GM12874 (cell line): ENCODE measurements at regions not wholly inside any gene's neighbourhood (a gene's known extent, or its start where the extent isn't known, plus 50 kb on each side); places are given as distances from the start of the nearest gene placed in this dataset.

ENCODE experiments used
- TF ChIP-seq, protein P1 (sequence below): IDR thresholded peaks from 2 replicates; pipeline ENCODE4 v1.5.1; 2011; ENCODE audit warnings: low read depth, mild to moderate bottlenecking, control low read depth, low read length, moderate library complexity; ENCODE audit not compliant: insufficient read depth

- TF ChIP-seq, protein P1, sequence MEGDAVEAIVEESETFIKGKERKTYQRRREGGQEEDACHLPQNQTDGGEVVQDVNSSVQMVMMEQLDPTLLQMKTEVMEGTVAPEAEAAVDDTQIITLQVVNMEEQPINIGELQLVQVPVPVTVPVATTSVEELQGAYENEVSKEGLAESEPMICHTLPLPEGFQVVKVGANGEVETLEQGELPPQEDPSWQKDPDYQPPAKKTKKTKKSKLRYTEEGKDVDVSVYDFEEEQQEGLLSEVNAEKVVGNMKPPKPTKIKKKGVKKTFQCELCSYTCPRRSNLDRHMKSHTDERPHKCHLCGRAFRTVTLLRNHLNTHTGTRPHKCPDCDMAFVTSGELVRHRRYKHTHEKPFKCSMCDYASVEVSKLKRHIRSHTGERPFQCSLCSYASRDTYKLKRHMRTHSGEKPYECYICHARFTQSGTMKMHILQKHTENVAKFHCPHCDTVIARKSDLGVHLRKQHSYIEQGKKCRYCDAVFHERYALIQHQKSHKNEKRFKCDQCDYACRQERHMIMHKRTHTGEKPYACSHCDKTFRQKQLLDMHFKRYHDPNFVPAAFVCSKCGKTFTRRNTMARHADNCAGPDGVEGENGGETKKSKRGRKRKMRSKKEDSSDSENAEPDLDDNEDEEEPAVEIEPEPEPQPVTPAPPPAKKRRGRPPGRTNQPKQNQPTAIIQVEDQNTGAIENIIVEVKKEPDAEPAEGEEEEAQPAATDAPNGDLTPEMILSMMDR, result no peak
These were observed 229.7 kb upstream of the IRX4 start for GRCh38 chr5:2112173-2113025.

DNA sequence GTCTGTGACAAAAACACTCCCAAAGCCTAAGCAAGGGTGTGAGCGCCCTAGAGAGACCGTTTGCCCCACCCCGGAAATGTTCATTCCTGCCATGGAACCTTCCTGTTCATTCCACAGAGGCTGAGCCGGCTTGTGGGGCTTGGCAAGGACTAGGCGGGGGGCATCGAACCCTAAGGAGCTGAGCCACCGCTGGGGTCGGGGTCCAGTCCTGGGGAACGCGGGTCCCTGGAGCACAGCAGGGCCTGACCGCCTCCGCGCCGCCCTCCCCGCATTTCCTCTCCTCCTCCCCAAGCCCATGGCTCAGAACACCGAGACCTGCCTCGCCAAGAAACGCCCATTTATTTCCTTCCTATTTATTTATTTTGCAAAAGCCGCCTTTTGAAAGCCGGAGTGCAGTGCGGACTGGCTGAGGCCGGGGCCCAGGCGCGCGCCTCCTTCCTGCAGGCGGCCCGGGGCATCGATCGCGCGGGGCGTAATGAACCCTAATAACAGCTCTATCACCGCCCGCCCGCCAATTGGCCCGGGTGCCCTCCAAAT lies 228.9 kb upstream of the IRX4 start:
- TF ChIP-seq, protein P1, result no peak

- TF ChIP-seq, protein P1, result no peak
These were observed 228.3 kb upstream of the IRX4 start for GRCh38 chr5:2110934-2111462.

DNA sequence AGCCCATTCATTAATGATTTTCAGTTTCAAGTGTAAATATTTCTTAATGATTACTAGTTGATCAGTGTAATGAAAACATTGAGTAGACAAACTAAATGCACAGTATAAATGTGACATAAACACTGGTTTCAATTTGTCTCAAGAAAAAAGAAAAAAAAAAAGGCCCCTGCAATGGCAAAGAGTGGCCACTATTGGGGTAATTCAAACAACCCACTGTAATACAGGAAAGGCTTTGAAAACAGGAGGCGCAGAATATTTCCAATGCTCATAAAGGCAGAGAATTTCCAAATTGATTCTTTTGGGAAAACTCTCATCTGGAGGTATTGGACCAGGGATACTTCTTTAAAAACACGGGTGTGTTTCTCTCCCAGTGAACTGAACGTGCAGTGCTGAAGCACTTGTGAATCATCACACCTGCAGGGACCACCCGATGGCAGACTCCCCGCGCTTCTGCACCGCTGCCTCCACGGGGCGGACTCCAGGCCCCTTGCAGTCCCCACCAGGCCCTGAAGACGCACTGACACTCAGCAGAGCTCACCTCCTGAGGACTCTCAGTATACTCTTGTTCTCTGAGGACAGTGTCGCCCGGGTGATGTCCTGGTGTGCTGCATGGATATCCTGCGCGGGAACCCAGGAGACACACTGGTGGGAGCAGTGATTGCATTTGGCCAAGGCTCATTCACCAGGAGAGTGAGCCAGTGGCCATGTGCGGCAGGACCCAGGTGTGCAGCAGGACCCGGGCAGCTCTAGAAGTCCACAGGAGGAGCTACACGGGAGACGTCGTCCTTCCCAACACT lies 227.6 kb upstream of the IRX4 start:
- TF ChIP-seq, protein P1, result no peak

- TF ChIP-seq, protein P1, result no peak
These were observed 226.8 kb upstream of the IRX4 start for GRCh38 chr5:2109566-2109965.

- TF ChIP-seq, protein P1, result no peak
These were observed 224.0 kb upstream of the IRX4 start for GRCh38 chr5:2106721-2107120.

DNA sequence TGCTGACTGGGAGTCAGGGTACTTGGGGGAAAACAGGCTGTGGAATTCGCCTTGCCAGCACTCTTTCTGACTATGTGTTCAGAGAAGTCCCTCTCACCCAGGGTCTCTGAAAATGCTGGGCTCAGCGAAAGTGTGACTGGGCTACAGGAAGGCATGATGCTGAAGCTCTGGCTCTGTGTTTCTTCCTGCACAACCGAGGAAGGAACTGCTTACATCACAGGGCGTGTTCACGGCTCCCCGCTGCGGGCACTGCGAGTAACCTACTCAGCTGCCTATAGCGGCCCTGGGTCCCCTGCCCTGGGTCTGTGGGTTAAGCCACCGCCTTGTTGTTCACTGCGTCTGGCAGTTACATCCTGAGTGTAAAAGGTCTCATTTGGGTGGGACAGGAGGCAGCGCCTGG lies 222.4 kb upstream of the IRX4 start:
- TF ChIP-seq, protein P1, result no peak
